GM19351 (cell line): ENCODE measurements at regions not wholly inside any gene's neighbourhood (a gene's known extent, or its start where the extent isn't known, plus 50 kb on each side); places are given as distances from the start of the nearest gene placed in this dataset.

Experiments
- ATAC-seq: cut with Tn5 transposase; IDR thresholded peaks from one replicate; pipeline ENCODE4 v1.9.1; 2021; ENCODE audit warnings: mild to moderate bottlenecking, moderate library complexity; ENCODE audit not compliant: unreplicated experiment

DNA sequence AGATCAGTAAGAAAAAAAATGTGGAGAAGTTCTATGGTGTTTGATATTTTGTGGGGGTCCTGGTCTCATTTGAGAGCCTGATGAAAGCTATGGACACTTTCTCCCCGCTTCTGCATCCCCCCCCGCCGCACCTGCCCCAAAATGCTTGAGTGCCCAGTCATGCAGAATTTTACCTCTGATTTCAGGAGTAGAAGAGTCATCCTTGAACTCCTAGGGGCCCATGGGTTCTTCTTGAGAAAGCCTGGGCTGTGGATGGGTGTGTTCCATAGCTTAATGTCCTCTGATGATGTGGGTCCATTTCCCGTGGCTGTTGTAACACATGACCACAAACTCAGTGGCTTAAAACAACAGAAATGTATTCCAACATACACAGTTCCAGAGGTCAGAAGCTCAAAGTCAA, 248.8 kb upstream of the PWP1 start:
- ATAC-seq = no peak

- ATAC-seq = no peak
Measured at GRCh38 chr12:107437954-107438353, 247.6 kb upstream of the PWP1 start.

GRCh38 chr12:107439026-107439738, 246.4 kb upstream of the PWP1 start:
- no peak for ATAC-seq

- ATAC-seq = no peak
Measured at GRCh38 chr12:107440606-107441005, 245.0 kb upstream of the PWP1 start.

- no peak for ATAC-seq
Measured at GRCh38 chr12:107441665-107442300, 243.8 kb upstream of the PWP1 start.

GRCh38 chr12:107442326-107442987, 243.1 kb upstream of the PWP1 start:
- no peak for ATAC-seq

GRCh38 chr12:107443320-107444090, 242.1 kb upstream of the PWP1 start:
- no peak for ATAC-seq

DNA sequence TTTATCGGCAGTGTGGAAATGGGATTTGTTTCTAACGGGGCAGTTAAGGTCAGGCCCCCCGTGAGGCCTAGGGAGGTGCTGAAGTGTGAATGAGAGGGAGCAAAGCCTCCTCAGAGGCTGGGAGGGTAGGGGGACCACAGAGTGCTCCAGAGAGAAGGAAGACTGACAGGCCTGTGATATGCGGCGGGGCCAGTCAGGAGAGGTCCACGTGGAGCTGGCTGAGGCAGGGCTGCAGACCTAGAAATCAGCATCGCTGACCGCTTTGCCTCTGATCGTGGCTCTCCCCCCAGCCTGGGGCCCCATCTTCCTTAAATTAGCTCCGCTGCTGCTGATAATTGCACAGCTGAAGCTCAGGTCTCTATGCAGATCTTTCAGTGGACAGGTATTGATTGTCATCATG, 240.8 kb upstream of the PWP1 start:
- no peak for ATAC-seq

GRCh38 chr12:107446476-107446875, 239.1 kb upstream of the PWP1 start:
- ATAC-seq = no peak

DNA sequence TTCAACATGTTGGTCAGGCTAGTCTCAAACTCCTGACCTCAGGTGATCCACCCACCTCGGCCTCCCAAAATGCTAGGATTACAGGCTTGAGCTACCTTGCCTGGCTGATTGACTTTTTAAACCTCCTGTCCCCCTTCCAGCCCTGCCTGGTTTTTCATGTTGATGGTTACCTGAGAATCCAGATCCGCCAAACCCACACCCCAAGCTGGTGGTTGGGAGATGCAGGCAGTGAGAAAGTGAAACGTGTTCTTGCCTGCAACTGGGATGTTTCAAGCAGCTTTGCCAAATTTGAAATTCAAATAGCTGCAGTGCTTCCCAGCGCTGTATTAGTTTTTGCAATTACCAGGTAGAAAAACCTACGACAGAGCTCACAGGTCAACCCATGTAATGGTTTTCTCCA, 238.3 kb upstream of the PWP1 start:
- no peak for ATAC-seq

DNA sequence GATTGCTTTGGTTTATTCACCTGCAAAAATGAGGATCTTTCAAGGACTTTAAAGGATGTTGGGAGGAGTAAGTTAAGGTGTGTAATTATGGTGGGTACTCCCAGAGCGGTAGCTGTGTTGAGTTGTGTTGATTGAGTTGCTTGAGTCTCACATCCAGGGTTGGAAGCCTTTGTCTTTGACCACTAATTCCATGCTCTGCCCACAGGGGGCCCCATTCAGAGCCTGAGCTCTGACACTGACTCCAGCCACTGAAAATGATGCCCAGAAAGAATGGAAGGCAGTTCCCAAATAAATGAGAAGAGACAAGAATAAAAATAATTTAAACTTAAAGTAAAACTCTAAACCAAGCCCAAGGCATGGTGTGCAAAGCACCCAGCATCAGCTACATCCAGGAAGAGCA, 237.4 kb upstream of the PWP1 start:
- no peak for ATAC-seq

DNA sequence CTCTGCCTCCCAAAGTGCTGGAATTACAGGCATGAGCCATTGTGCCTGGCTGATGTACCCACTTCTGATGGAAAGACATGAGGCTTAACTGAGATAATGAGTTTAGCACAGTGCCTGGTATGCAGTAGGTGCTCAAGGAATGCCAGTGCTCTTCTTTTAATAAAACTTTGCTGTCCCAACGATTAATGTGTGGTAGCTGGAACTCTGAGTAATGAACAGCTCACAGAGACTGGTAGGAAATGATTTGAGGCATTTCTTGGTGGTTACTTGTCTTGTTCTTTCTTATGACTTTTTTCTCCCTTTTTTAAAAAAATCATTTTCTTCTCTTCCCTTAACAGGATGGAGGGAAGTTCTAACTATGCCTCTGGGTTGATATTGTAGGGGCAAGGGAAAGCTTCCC, 235.7 kb upstream of the PWP1 start:
- ATAC-seq = no peak

GRCh38 chr12:107450541-107450940, 235.1 kb upstream of the PWP1 start:
- no peak for ATAC-seq

- no peak for ATAC-seq
Measured at GRCh38 chr12:107451246-107451645, 234.4 kb upstream of the PWP1 start.

DNA sequence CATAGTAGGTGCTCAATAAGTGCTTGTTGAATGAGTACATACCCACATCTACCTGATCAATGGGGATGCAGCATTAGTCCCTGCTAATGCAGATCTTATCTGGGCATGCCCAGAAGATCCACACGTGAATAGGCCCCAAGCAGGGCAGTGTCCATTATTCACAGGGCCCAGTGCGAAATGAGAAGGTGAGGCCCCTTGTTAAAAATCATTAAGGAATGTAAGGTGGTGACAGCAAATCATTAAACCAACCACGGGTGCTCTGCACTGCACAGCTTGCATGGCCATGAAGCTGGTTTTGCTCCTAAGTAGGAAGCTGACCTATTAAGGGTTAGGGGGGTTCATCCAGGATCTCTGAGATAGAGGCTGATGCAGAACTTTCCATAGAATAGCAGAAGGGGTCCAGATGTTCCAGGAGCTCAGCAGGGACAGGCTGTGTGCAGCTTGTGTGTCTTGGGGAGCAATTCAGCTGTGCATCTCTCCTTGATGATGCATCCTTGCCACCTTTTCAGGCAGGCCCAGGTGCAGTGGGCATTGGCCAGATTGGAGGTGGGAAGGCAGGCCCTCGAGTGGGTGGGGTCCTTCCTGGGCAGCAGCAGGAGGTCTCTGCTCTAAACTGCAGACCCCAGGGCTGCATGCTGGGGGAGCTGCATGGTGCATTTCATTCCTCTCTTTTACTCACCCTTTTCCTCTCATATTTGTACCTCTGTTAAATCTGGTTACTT, 231.3 kb upstream of the PWP1 start:
- ATAC-seq = no peak

DNA sequence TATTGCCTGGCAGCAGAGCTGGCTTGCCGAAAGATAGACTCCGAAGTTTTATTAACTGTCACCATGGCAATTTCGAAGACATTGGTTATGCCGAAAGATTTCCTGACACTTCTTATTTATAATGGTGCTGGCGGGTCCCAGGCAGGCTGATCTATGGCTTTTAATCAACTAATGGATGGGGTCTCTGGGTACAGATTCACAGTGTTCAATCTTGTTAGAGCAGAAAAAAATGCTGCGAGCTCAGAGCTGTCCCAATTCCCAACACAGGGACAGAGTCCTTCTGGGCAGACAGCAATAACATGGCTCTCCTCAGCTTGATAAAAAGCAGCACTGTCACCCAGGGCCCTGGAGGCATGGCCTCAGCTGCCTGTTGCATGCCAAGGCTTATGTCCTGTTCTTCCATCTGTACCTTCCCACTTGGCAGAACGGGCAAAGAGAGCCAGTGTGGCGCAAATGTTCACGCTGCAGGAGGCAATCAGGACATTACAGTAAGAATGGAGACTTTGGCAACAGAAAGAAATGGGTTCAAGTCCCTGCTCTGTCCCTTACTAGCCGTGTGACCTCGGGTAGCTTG, 228.2 kb upstream of the PWP1 start:
- ATAC-seq = no peak

DNA sequence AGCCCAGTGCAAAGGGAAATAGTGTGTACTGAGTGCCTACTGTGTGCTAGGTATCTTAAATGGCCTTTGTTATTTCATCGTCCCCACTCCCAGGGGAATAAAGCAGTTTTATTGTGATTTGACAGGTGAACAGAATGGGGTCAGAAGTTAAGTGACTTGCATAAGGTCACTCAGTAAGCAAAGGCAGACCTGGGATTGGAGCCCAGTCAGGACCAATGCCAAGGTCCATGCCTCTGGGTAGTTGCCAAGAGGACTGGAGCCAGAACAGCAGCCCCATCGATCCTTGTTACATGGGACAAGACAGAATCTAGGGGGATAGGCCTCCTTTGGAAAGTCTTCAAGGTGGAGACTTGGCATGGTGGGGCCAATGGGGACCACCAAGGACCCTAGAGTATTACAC, 227.4 kb upstream of the PWP1 start:
- ATAC-seq = no peak

GRCh38 chr12:107458990-107459389, 226.6 kb upstream of the PWP1 start:
- no peak for ATAC-seq

DNA sequence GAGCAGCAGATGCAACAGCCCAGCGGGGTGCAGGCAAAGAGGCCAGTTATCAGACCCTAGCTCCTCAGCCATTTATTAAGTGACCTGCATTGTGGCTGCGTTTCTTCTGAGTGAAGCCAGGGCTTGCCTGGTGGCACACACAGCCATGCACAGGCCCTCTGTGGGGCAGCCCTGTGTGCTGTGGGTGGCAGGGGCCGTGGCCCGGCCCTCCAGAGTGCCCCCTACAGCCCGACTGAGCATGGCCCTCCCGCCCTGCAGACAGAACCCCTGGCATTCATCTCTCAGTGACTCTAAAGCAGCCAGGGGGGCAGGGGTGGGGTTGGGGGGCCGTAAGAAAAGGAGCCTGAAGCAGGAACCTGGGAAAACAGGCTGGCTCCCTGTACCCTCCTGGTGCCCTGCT, 226.0 kb upstream of the PWP1 start:
- no peak for ATAC-seq

DNA sequence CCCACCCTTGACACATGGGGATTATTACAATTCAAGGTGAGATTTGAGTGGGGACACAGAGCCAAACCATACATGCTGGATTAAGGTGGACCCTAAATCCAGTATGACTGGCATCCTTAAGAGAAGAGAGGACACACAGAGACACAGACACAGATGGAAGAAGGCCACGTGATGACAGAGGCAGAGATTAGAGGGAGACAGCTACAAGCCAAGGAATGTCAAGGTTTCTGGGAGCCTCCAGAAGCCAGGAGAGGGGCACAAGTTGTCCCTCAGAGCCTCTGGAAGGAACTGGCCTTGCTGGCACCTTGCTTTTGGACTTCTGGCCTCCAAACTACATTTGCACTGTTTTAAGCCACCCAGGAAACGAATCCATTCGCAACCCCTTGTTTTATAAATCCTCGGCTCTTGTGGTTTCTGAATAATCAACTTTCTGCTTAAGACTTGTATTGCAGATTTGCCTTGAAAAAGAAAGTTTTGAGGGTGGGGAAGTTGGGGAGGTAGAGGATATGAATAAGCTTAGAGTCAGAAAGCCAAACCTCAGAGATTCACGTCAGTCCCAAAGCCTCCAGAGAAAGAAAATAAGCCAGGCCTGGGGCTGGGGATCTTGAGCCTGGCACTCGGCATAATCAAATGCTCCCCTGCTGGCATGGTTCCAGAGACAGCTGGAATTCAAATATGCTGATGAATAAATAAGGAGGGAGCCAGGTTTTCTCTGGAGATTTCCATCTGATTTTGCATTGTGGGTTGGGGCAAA, 224.2 kb upstream of the PWP1 start:
- ATAC-seq = no peak
